ENCODE measurements at regions not wholly inside any gene's neighbourhood (a gene's known extent, or its start where the extent isn't known, plus 50 kb on each side); places are given as distances from the start of the nearest gene placed in this dataset.

GRCh38 chr1:232522189-232522588 is 107.7 kb downstream of the SIPA1L2 start:
- DNase-seq (ENCODE audit: insufficient read length, low spot score) = no peak
- no peak for FAIRE-seq

GRCh38 chr1:232521660-232522059 is 108.3 kb downstream of the SIPA1L2 start:
- FAIRE-seq (no peak), DNase-seq (ENCODE audit: insufficient read length, low spot score) (no peak)

- DNase-seq (ENCODE audit: insufficient read length, low spot score) = no peak
- no peak for FAIRE-seq
Observed at GRCh38 chr1:232519186-232519585, 110.7 kb downstream of the SIPA1L2 start.

- FAIRE-seq = no peak
- no peak for DNase-seq (ENCODE audit: insufficient read length, low spot score)
Observed at GRCh38 chr1:232518349-232518748, 111.6 kb downstream of the SIPA1L2 start.

- no peak for DNase-seq (ENCODE audit: insufficient read length, low spot score)
- no peak for FAIRE-seq
Observed at GRCh38 chr1:232517204-232517603, 112.7 kb downstream of the SIPA1L2 start.

- no peak for DNase-seq (ENCODE audit: insufficient read length, low spot score)
- no peak for FAIRE-seq
Observed at GRCh38 chr1:232515706-232516105, 114.2 kb downstream of the SIPA1L2 start.

- DNase-seq (ENCODE audit: insufficient read length, low spot score) (no peak), FAIRE-seq (no peak)
Observed at GRCh38 chr1:232512712-232513111, 117.2 kb downstream of the SIPA1L2 start.

- DNase-seq (ENCODE audit: insufficient read length, low spot score) = no peak
- no peak for FAIRE-seq
Observed at GRCh38 chr1:232511172-232511571, 118.8 kb downstream of the SIPA1L2 start.

- FAIRE-seq = no peak
Observed at GRCh38 chr1:232510367-232511110, 119.4 kb downstream of the SIPA1L2 start.

GRCh38 chr1:232509570-232509969 is 120.4 kb downstream of the SIPA1L2 start:
- DNase-seq (ENCODE audit: insufficient read length, low spot score) = no peak
- FAIRE-seq = no peak

More at GRCh38 chr1:232510367-232511110, 119.4 kb downstream of the SIPA1L2 start:
- no peak for DNase-seq (ENCODE audit: insufficient read length, low spot score)

GRCh38 chr1:232508130-232508701 is 121.7 kb downstream of the SIPA1L2 start:
- DNase-seq (ENCODE audit: insufficient read length, low spot score) (no peak), FAIRE-seq (no peak)

- FAIRE-seq = no peak
Observed at GRCh38 chr1:232507571-232507970, 122.4 kb downstream of the SIPA1L2 start.

GRCh38 chr1:232505884-232506283 is 124.0 kb downstream of the SIPA1L2 start:
- FAIRE-seq (no peak), DNase-seq (ENCODE audit: insufficient read length, low spot score) (no peak)

More at GRCh38 chr1:232507571-232507970, 122.4 kb downstream of the SIPA1L2 start:
- no peak for DNase-seq (ENCODE audit: insufficient read length, low spot score)

GRCh38 chr1:232504651-232505050 is 125.3 kb downstream of the SIPA1L2 start:
- FAIRE-seq (no peak), DNase-seq (ENCODE audit: insufficient read length, low spot score) (no peak)

- DNase-seq (ENCODE audit: insufficient read length, low spot score) (no peak), FAIRE-seq (no peak)
Observed at GRCh38 chr1:232503497-232503896, 126.4 kb downstream of the SIPA1L2 start.

- no peak for FAIRE-seq
- no peak for DNase-seq (ENCODE audit: insufficient read length, low spot score)
Observed at GRCh38 chr1:232501854-232502253, 128.1 kb downstream of the SIPA1L2 start.

- DNase-seq (ENCODE audit: insufficient read length, low spot score) (no peak), FAIRE-seq (no peak)
Observed at GRCh38 chr1:232499188-232499587, 130.7 kb downstream of the SIPA1L2 start.

GRCh38 chr1:232493869-232494268 is 136.1 kb downstream of the SIPA1L2 start:
- DNase-seq (ENCODE audit: insufficient read length, low spot score) (no peak), FAIRE-seq (no peak)

GRCh38 chr1:232489256-232489655 is 140.7 kb downstream of the SIPA1L2 start:
- FAIRE-seq = no peak

GRCh38 chr1:232487236-232487635 is 142.7 kb downstream of the SIPA1L2 start:
- no peak for FAIRE-seq

More at GRCh38 chr1:232489256-232489655, 140.7 kb downstream of the SIPA1L2 start:
- no peak for DNase-seq (ENCODE audit: insufficient read length, low spot score)

GRCh38 chr1:232486454-232487207 is 143.3 kb downstream of the SIPA1L2 start:
- DNase-seq (ENCODE audit: insufficient read length, low spot score) (no peak), FAIRE-seq (no peak)

More at GRCh38 chr1:232487236-232487635, 142.7 kb downstream of the SIPA1L2 start:
- DNase-seq (ENCODE audit: insufficient read length, low spot score) = no peak
